OCI-LY1 (cell line): ENCODE measurements at regions not wholly inside any gene's neighbourhood (a gene's known extent, or its start where the extent isn't known, plus 50 kb on each side); places are given as distances from the start of the nearest gene placed in this dataset.

Experiments used
- H2AFZ ChIP-seq: fragments of 200-600 bp; sonication (generic), shearing (Covaris generic); 2 replicates; pipeline ENCODE4 v1.6.0; 2014; ENCODE audit warnings: antibody characterized with exemption, mild to moderate bottlenecking, low read length
- H3F3A ChIP-seq: fragments of 200-600 bp; sonication (generic), shearing (Covaris generic); 2 replicates; pipeline ENCODE4 v1.6.0; 2014; ENCODE audit warnings: mild to moderate bottlenecking, antibody characterized with exemption, low read length, moderate library complexity; ENCODE audit not compliant: insufficient read depth
- H3K27ac ChIP-seq: fragments of 200-600 bp; sonication (generic); 2 replicates; pipeline ENCODE4 v1.5.1; 2014; ENCODE audit warnings: low read length, mixed run types, mild to moderate bottlenecking, low read depth; ENCODE audit not compliant: poor library complexity, severe bottlenecking
- H3K27me3 ChIP-seq: fragments of 200-600 bp; sonication (generic); 2 replicates; pipeline ENCODE4 v1.6.0; 2014; ENCODE audit warnings: antibody characterized with exemption, mild to moderate bottlenecking, low read length, moderate library complexity; ENCODE audit not compliant: insufficient read depth
- H3K36me3 ChIP-seq: fragments of 200-600 bp; sonication (generic); 2 replicates; pipeline ENCODE4 v1.6.1; 2014; ENCODE audit warnings: mild to moderate bottlenecking, antibody characterized with exemption, low read length, moderate library complexity, mixed read lengths; ENCODE audit not compliant: insufficient read depth
- H3K4me1 ChIP-seq: fragments of 200-600 bp; sonication (generic); 2 replicates; pipeline ENCODE4 v1.5.1; 2014; ENCODE audit warnings: mild to moderate bottlenecking, low read length, moderate library complexity; ENCODE audit not compliant: insufficient read depth, severe bottlenecking
- H3K4me2 ChIP-seq: fragments of 200-600 bp; sonication (generic), shearing (Covaris generic); 2 replicates; pipeline ENCODE4 v1.6.1; 2014; ENCODE audit warnings: low read length
- H3K4me3 ChIP-seq: fragments of 200-600 bp; sonication (generic); 2 replicates; pipeline ENCODE4 v1.5.1; 2014; ENCODE audit warnings: low read length, low read depth, mild to moderate bottlenecking, mixed read lengths; ENCODE audit not compliant: poor library complexity, severe bottlenecking
- H3K79me2 ChIP-seq: fragments of 200-600 bp; shearing (Covaris generic); 2 replicates; pipeline ENCODE4 v1.6.1; 2016; ENCODE audit warnings: mixed run types, low read length, mixed read lengths; ENCODE audit not compliant: insufficient read depth
- H3K9ac ChIP-seq: fragments of 200-600 bp; sonication (generic), shearing (Covaris generic); 2 replicates; pipeline ENCODE4 v1.6.1; 2014; ENCODE audit warnings: mild to moderate bottlenecking, low read length, mixed read lengths
- H3K9me2 ChIP-seq: fragments of 200-600 bp; sonication (generic), shearing (Covaris generic); 2 replicates; pipeline ENCODE4 v1.6.1; 2014; ENCODE audit warnings: low read depth, mild to moderate bottlenecking, low read length, mixed read lengths
- H3K9me3 ChIP-seq: fragments of 200-600 bp; shearing (Covaris generic); 2 replicates; pipeline ENCODE4 v1.6.1; 2014; ENCODE audit warnings: low read length, mixed read lengths
- H4K20me1 ChIP-seq: fragments of 200-600 bp; sonication (generic), shearing (Covaris generic); 2 replicates; pipeline ENCODE4 v1.6.0; 2016; ENCODE audit warnings: mild to moderate bottlenecking, low read length; ENCODE audit not compliant: insufficient read depth
- CTCF ChIP-seq: fragments of 200-600 bp; sonication (generic), shearing (Covaris generic); IDR thresholded peaks from 2 replicates; pipeline ENCODE4 v1.5.1; 2017; ENCODE audit warnings: mild to moderate bottlenecking, antibody characterized with exemption, low read length, moderate library complexity, mixed read lengths
- EZH2 ChIP-seq: fragments of 200-600 bp; sonication (generic), shearing (Covaris generic); IDR thresholded peaks from 2 replicates; pipeline ENCODE4 v1.8.0; 2017; ENCODE audit warnings: borderline replicate concordance, mixed run types, mild to moderate bottlenecking, antibody characterized with exemption, low read length, moderate library complexity, mixed read lengths

- TF ChIP-seq EZH2 = no peak
- no peak for TF ChIP-seq CTCF
- H3K36me3 ChIP-seq = no peaks in the 10 kb centered on the region
- H3K27me3 ChIP-seq = no peaks in the 10 kb centered on the region
- H3K4me2 ChIP-seq = no peak overlapping the region
- H3K9me3 ChIP-seq = no peaks in the 10 kb centered on the region
- no peaks in the 10 kb centered on the region for H3K4me1 ChIP-seq
- no peak overlapping the region for H3K27ac ChIP-seq
- no peaks in the 10 kb centered on the region for H3K9me2 ChIP-seq
- no peak overlapping the region for H3K4me3 ChIP-seq
- H4K20me1 ChIP-seq = no peaks in the 10 kb centered on the region
- H2AFZ ChIP-seq = no peak overlapping the region
- H3K9ac ChIP-seq = no peak overlapping the region
- no peaks in the 10 kb centered on the region for H3K79me2 ChIP-seq
- no peaks in the 10 kb centered on the region for H3F3A ChIP-seq
These were observed 386.3 kb upstream of the MAP3K7 start for GRCh38 chr6:90973188-90973587.

GRCh38 chr6:90970672-90971071, 383.8 kb upstream of the MAP3K7 start:
- Histone ChIP-seq H3K9ac (no peak overlapping the region), H2AFZ (no peak overlapping the region), H3K4me3 (no peak overlapping the region), H3K79me2 (no peaks in the 10 kb centered on the region), H3K36me3 (no peaks in the 10 kb centered on the region), H3K27ac (no peak overlapping the region), H3K4me1 (no peaks in the 10 kb centered on the region), H3K9me3 (no peaks in the 10 kb centered on the region), H3K9me2 (no peaks in the 10 kb centered on the region), H3F3A (no peaks in the 10 kb centered on the region), H4K20me1 (no peaks in the 10 kb centered on the region), H3K4me2 (no peak overlapping the region), H3K27me3 (no peaks in the 10 kb centered on the region)
- TF ChIP-seq CTCF (no peak), EZH2 (no peak)

GRCh38 chr6:90967471-90967870, 380.6 kb upstream of the MAP3K7 start:
- Histone ChIP-seq H3K4me1 (no peaks in the 10 kb centered on the region), H2AFZ (no peak overlapping the region), H3K79me2 (no peaks in the 10 kb centered on the region), H4K20me1 (no peaks in the 10 kb centered on the region), H3K4me2 (no peak overlapping the region), H3F3A (no peaks in the 10 kb centered on the region), H3K9ac (no peak overlapping the region), H3K27me3 (no peaks in the 10 kb centered on the region), H3K27ac (no peak overlapping the region), H3K4me3 (no peak overlapping the region), H3K36me3 (no peaks in the 10 kb centered on the region), H3K9me3 (no peaks in the 10 kb centered on the region), H3K9me2 (no peaks in the 10 kb centered on the region)
- TF ChIP-seq EZH2 (no peak), CTCF (no peak)
